ENCODE measurements at regions not wholly inside any gene's neighbourhood (a gene's known extent, or its start where the extent isn't known, plus 50 kb on each side); places are given as distances from the start of the nearest gene placed in this dataset.

DNA sequence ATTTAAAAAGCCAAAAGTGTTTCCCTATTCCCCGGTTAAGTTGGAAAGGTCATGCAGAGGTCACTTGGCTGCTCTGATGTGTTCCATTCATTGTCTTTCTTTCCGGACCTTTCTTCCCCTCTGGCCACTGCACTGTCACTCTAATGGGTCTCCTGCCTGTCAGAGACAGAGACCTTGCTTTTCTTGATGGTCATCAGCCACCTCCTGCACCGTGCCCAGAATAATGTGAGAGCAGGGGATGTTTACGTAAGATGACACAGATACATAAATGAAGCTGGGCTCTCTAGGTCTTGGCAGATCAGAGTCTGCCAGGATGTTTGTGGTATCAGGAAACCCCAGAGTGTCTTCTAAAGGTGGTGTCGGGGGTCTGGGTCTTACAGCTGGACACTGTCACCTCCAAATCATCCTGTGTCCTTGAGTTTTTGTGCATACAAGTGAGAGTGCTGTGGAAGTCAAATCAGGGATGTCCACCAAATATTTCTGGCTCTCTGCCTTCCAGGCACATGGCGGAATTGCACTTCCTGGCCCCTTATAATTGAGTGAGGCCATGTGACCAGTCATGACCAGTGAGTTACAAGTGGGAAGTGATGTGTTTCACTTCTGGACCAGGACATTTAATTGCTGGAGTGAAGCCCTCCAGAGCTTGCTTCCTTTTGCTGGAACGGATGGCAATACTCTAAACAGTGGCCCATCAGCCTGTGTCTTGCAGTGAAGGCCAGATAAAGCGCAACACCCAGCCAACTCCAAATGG is 130.6 kb upstream of the ATP6AP2 start:
- intact Hi-C loops (cut with micrococcal nuclease) (no loop called here), dilution Hi-C loops (cut with MboI; ENCODE audit: extremely low pct_ligation_motif_present, low sequenced_read_pairs) (no loop called here)
- TF ChIP-seq EZH2 (IDR thresholded peaks at IDR 0.05; ENCODE audit: borderline replicate concordance, low read depth, low read length, severe bottlenecking) (no peak), JUN (IDR thresholded peaks at IDR 0.05; ENCODE audit: borderline replicate concordance, insufficient read depth, insufficient read length, low read depth) (no peak)
- TF ChIP-seq, protein P1, sequence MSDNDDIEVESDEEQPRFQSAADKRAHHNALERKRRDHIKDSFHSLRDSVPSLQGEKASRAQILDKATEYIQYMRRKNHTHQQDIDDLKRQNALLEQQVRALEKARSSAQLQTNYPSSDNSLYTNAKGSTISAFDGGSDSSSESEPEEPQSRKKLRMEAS (IDR thresholded peaks at IDR 0.05; ENCODE audit: insufficient read depth, insufficient read length), result no peak
- TF ChIP-seq, protein P2, sequence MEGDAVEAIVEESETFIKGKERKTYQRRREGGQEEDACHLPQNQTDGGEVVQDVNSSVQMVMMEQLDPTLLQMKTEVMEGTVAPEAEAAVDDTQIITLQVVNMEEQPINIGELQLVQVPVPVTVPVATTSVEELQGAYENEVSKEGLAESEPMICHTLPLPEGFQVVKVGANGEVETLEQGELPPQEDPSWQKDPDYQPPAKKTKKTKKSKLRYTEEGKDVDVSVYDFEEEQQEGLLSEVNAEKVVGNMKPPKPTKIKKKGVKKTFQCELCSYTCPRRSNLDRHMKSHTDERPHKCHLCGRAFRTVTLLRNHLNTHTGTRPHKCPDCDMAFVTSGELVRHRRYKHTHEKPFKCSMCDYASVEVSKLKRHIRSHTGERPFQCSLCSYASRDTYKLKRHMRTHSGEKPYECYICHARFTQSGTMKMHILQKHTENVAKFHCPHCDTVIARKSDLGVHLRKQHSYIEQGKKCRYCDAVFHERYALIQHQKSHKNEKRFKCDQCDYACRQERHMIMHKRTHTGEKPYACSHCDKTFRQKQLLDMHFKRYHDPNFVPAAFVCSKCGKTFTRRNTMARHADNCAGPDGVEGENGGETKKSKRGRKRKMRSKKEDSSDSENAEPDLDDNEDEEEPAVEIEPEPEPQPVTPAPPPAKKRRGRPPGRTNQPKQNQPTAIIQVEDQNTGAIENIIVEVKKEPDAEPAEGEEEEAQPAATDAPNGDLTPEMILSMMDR (IDR thresholded peaks at IDR 0.05; ENCODE audit: extremely low read depth in 1 of 2, insufficient read depth in 1 of 2, low read depth in 1 of 2, low read length in 2 of 2), result no peak
- Histone ChIP-seq H3K4me3 (replicated peaks in 1 of 3; ENCODE audit: insufficient read depth in 1 of 3, low read depth in 1 of 3, low read length in 3 of 3) (no peak overlapping the region), H3K9me3 (replicated peaks; ENCODE audit: control insufficient read depth, insufficient read depth, low read length) (no peaks in the 10 kb centered on the region), H3K4me1 (ENCODE audit: control insufficient read depth, extremely low read depth, insufficient read depth, low read length) (no peaks in the 10 kb centered on the region), H3K9me1 (replicated peaks; ENCODE audit: control insufficient read depth, extremely low read depth, insufficient read depth, low read length) (no peaks in the 10 kb centered on the region), H3K79me2 (ENCODE audit: control insufficient read depth, insufficient read depth, low read length) (no peaks in the 10 kb centered on the region), H4K20me1 (replicated peaks; ENCODE audit: control insufficient read depth, extremely low read depth, insufficient read depth, low read length) (no peaks in the 10 kb centered on the region), H3K27me3 (ENCODE audit: control insufficient read depth in 2 of 2, insufficient read depth in 2 of 2, low read length in 2 of 2) (no peaks in the 10 kb centered on the region), H3K9ac (replicated peaks; ENCODE audit: extremely low read depth, insufficient read depth, low read length) (no peak overlapping the region), H3K36me3 (ENCODE audit: control insufficient read depth in 2 of 2, extremely low read depth in 1 of 2, insufficient read depth in 2 of 2, low read length in 2 of 2) (no peaks in the 10 kb centered on the region), H2AFZ (ENCODE audit: low read depth, low read length) (no peak overlapping the region), H3K4me2 (ENCODE audit: insufficient read depth, low read length) (no peak overlapping the region), H3K27ac (ENCODE audit: insufficient read depth, low read depth, low read length) (no peak overlapping the region)
- BruUV-seq (replicated peaks), result no TSS peak
- FAIRE-seq, result no peak
- no peak for DNase-seq (ENCODE audit: low read depth, low spot score)
- ChIA-PET POLR2A (no interaction called here), CTCF (no interaction called here)

DNA sequence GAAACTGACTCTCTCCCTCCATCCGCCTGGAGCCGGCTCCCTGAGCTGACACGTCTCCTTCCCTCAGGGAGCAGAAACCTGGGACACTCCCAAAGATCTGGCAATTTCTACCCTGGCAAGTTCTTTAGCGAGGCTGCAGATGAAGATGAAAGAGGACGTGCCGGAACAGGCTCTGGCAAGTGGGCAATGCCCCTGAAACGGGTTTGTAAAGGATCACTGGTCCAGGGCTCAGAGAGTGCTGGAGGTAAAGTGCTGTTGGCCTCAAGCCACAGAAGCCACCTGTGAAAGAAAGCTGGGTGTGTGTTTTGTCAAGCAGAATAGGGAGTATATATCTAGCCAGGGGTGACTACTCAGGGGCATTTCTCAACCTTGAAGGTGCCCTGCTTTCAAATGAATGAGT is 131.4 kb upstream of the ATP6AP2 start:
- Histone ChIP-seq H3K27me3 (ENCODE audit: control insufficient read depth in 2 of 2, insufficient read depth in 2 of 2, low read length in 2 of 2) (no peaks in the 10 kb centered on the region), H3K4me3 (replicated peaks in 1 of 3; ENCODE audit: insufficient read depth in 1 of 3, low read depth in 1 of 3, low read length in 3 of 3) (no peak overlapping the region), H3K36me3 (ENCODE audit: control insufficient read depth in 2 of 2, extremely low read depth in 1 of 2, insufficient read depth in 2 of 2, low read length in 2 of 2) (no peaks in the 10 kb centered on the region), H3K79me2 (ENCODE audit: control insufficient read depth, insufficient read depth, low read length) (no peaks in the 10 kb centered on the region), H3K27ac (ENCODE audit: insufficient read depth, low read depth, low read length) (no peak overlapping the region), H3K9me1 (replicated peaks; ENCODE audit: control insufficient read depth, extremely low read depth, insufficient read depth, low read length) (no peaks in the 10 kb centered on the region), H3K9ac (replicated peaks; ENCODE audit: extremely low read depth, insufficient read depth, low read length) (no peak overlapping the region), H3K4me2 (ENCODE audit: insufficient read depth, low read length) (no peak overlapping the region), H3K9me3 (replicated peaks; ENCODE audit: control insufficient read depth, insufficient read depth, low read length) (no peaks in the 10 kb centered on the region), H4K20me1 (replicated peaks; ENCODE audit: control insufficient read depth, extremely low read depth, insufficient read depth, low read length) (no peaks in the 10 kb centered on the region), H3K4me1 (ENCODE audit: control insufficient read depth, extremely low read depth, insufficient read depth, low read length) (no peaks in the 10 kb centered on the region), H2AFZ (ENCODE audit: low read depth, low read length) (no peak overlapping the region)
- intact Hi-C loops (cut with micrococcal nuclease) (no loop called here), dilution Hi-C loops (cut with MboI; ENCODE audit: extremely low pct_ligation_motif_present, low sequenced_read_pairs) (no loop called here)
- DNase-seq (ENCODE audit: low read depth, low spot score) (no peak), FAIRE-seq (no peak)
- TF ChIP-seq FOS (IDR thresholded peaks at IDR 0.05; ENCODE audit: borderline replicate concordance, insufficient read depth, low read length), result no peak
- TF ChIP-seq, protein P2 (IDR thresholded peaks at IDR 0.05; ENCODE audit: extremely low read depth in 1 of 2, insufficient read depth in 1 of 2, low read depth in 1 of 2, low read length in 2 of 2), result no peak
- TF ChIP-seq, protein P1 (IDR thresholded peaks at IDR 0.05; ENCODE audit: insufficient read depth, insufficient read length), result no peak
- TF ChIP-seq POLR2A (IDR thresholded peaks at IDR 0.05; ENCODE audit: low read depth, low read length), result no peak
- CTCF ChIA-PET, result no interaction called here
- POLR2A ChIA-PET, result no interaction called here
- no TSS peak for BruUV-seq (replicated peaks)

All from endothelial cell of umbilical vein (primary cell).